WTC11 (cell line): ENCODE measurements at regions not wholly inside any gene's neighbourhood (a gene's known extent, or its start where the extent isn't known, plus 50 kb on each side); places are given as distances from the start of the nearest gene placed in this dataset.

ENCODE experiments used
- ATAC-seq: fragments of 200-7000 bp; cut with Tn5 transposase; 2 replicates; pipeline ENCODE4 v1.10.0; 2021; ENCODE audit warnings: mild to moderate bottlenecking, moderate library complexity
- CTCF ChIA-PET: fragments of 300-600 bp; sonication (Branson Sonifier 250); formaldehyde crosslinking; loops from one replicate; lab custom pipeline; 2021; ENCODE audit warnings: antibody characterized with exemption; lab: Charles Lee
- POLR2A ChIA-PET: fragments of 350-600 bp; sonication (Branson Sonifier 250); formaldehyde crosslinking; loops from one replicate; lab custom pipeline; 2021; ENCODE audit warnings: antibody characterized with exemption; lab: Charles Lee
- DNase-seq: peaks from one replicate; pipeline ENCODE4 v3.0.0; 2021; ENCODE audit warnings: low spot score
- H3K27ac Mint-ChIP-seq: 2 replicates; pipeline ENCODE4 v1.8.0; 2021; ENCODE audit warnings: mixed read lengths
- H3K27me3 Mint-ChIP-seq: 2 replicates; pipeline ENCODE4 v1.8.0; 2021; ENCODE audit warnings: low read depth, mild to moderate bottlenecking, moderate library complexity, mixed read lengths
- H3K36me3 Mint-ChIP-seq: 2 replicates; pipeline ENCODE4 v1.8.0; 2021; ENCODE audit warnings: mixed read lengths
- H3K4me1 Mint-ChIP-seq: 2 replicates; pipeline ENCODE4 v1.8.0; 2022; ENCODE audit warnings: mixed read lengths
- H3K4me3 Mint-ChIP-seq: 2 replicates; pipeline ENCODE4 v1.8.0; 2021; ENCODE audit warnings: mild to moderate bottlenecking, moderate library complexity, mixed read lengths
- H3K9me3 Mint-ChIP-seq: 2 replicates; pipeline ENCODE4 v1.8.0; 2021; ENCODE audit warnings: mixed read lengths
- AFF4 ChIP-seq: sonication (generic); formaldehyde crosslinking; IDR thresholded peaks from 2 replicates; pipeline ENCODE4 v1.8.1; 2023; ENCODE audit warnings: mild to moderate bottlenecking, missing genetic modification reagents, borderline replicate concordance
- CBFB ChIP-seq: sonication (generic); formaldehyde crosslinking; IDR thresholded peaks from 2 replicates; pipeline ENCODE4 v1.8.1; 2022; ENCODE audit warnings: mild to moderate bottlenecking, low read depth, missing genetic modification reagents
- CREM ChIP-seq: sonication (generic); formaldehyde crosslinking; IDR thresholded peaks from 2 replicates; pipeline ENCODE4 v1.8.1; 2022; ENCODE audit warnings: mild to moderate bottlenecking, missing genetic modification reagents, moderate library complexity
- E2F4 ChIP-seq: sonication (generic); formaldehyde crosslinking; IDR thresholded peaks from 2 replicates; pipeline ENCODE4 v1.8.1; 2022; ENCODE audit warnings: low read depth, mild to moderate bottlenecking, moderate library complexity, missing genetic modification reagents, borderline replicate concordance
- E2F5 ChIP-seq: sonication (generic); formaldehyde crosslinking; IDR thresholded peaks from 2 replicates; pipeline ENCODE4 v1.8.1; 2022; ENCODE audit warnings: mild to moderate bottlenecking, moderate library complexity, missing genetic modification reagents
- EMX1 ChIP-seq: fragments of 250-450 bp; sonication (Bioruptor Pico); IDR thresholded peaks from 2 replicates; pipeline ENCODE4 v1.8.0; 2021; ENCODE audit warnings: mild to moderate bottlenecking
- ETV6 ChIP-seq: sonication (generic); formaldehyde crosslinking; IDR thresholded peaks from 2 replicates; pipeline ENCODE4 v1.8.1; 2022; ENCODE audit warnings: mild to moderate bottlenecking, missing genetic modification reagents
- GABPB1 ChIP-seq: sonication (generic); formaldehyde crosslinking; IDR thresholded peaks from 2 replicates; pipeline ENCODE4 v1.8.1; 2023; ENCODE audit warnings: mild to moderate bottlenecking, missing genetic modification reagents
- GRHL2 ChIP-seq: fragments of 250-450 bp; sonication (Bioruptor Pico); IDR thresholded peaks from 2 replicates; pipeline ENCODE4 v1.8.0; 2022; ENCODE audit warnings: mild to moderate bottlenecking, moderate library complexity; ENCODE audit not compliant: insufficient replicate concordance, severe bottlenecking
- JUN ChIP-seq: sonication (generic); formaldehyde crosslinking; IDR thresholded peaks from 2 replicates; pipeline ENCODE4 v1.8.0; 2023; ENCODE audit warnings: mild to moderate bottlenecking, missing genetic modification reagents
- RORB ChIP-seq: fragments of 250-450 bp; sonication (Bioruptor Pico); IDR thresholded peaks from 2 replicates; pipeline ENCODE4 v1.9.0; 2021; ENCODE audit warnings: mild to moderate bottlenecking
- STAT6 ChIP-seq: sonication (generic); formaldehyde crosslinking; conservative IDR thresholded peaks from 2 replicates; pipeline ENCODE4 v1.8.1; 2023; ENCODE audit warnings: mild to moderate bottlenecking, low read depth, missing genetic modification reagents, moderate library complexity
- USF1 ChIP-seq: sonication (generic); formaldehyde crosslinking; IDR thresholded peaks from 2 replicates; pipeline ENCODE4 v1.8.0; 2022; ENCODE audit warnings: mild to moderate bottlenecking, missing genetic modification reagents
- ZBTB43 ChIP-seq: sonication (generic); formaldehyde crosslinking; IDR thresholded peaks from 2 replicates; pipeline ENCODE4 v1.8.1; 2023; ENCODE audit warnings: mild to moderate bottlenecking, missing genetic modification reagents
- ZMAT4 ChIP-seq: fragments of 250-450 bp; sonication (Bioruptor Pico); IDR thresholded peaks from 2 replicates; pipeline ENCODE4 v1.9.0; 2021; ENCODE audit warnings: mild to moderate bottlenecking
- ZNF396 ChIP-seq: fragments of 250-450 bp; sonication (Bioruptor Pico); IDR thresholded peaks from 2 replicates; pipeline ENCODE4 v1.8.0; 2021; ENCODE audit warnings: mild to moderate bottlenecking, moderate library complexity, borderline replicate concordance
- ZNF425 ChIP-seq: fragments of 250-450 bp; sonication (Bioruptor Pico); conservative IDR thresholded peaks from 2 replicates; pipeline ENCODE4 v1.9.0; 2021; ENCODE audit warnings: mild to moderate bottlenecking
- ZNF671 ChIP-seq: fragments of 250-450 bp; sonication (Bioruptor Pico); IDR thresholded peaks from 2 replicates; pipeline ENCODE4 v1.8.0; 2021; ENCODE audit warnings: mild to moderate bottlenecking

- TF ChIP-seq ZNF396 (CRISPR knock-in tag): no peak
- no peak for TF ChIP-seq JUN (CRISPR knock-in tag)
- TF ChIP-seq ZBTB43: no peak
- no peak for TF ChIP-seq RORB (CRISPR knock-in tag)
- TF ChIP-seq AFF4 (CRISPR knock-in tag): no peak
- TF ChIP-seq CREM: no peak
- no peak for TF ChIP-seq ZNF671 (CRISPR knock-in tag)
- no peak for TF ChIP-seq CBFB (CRISPR knock-in tag)
- TF ChIP-seq USF1 (CRISPR knock-in tag): no peak
- no peak for TF ChIP-seq GABPB1 (CRISPR knock-in tag)
- TF ChIP-seq E2F4: no peak
- TF ChIP-seq ETV6 (CRISPR knock-in tag): no peak
Measured at GRCh38 chr5:39569857-39570256, 145.1 kb upstream of the DAB2 start (continued).

GRCh38 chr5:39566891-39567290 is 142.1 kb upstream of the DAB2 start:
- TF ChIP-seq ZNF425 (CRISPR knock-in tag): no peak
- TF ChIP-seq STAT6: no peak
- TF ChIP-seq E2F5 (CRISPR knock-in tag): no peak
- no peak for TF ChIP-seq EMX1 (CRISPR knock-in tag)
- TF ChIP-seq ZMAT4 (CRISPR knock-in tag): no peak
- no peak for TF ChIP-seq GRHL2 (CRISPR knock-in tag)
- TF ChIP-seq, all 79 proteins: peak for 0
- Mint-ChIP-seq H3K4me3 (no peak overlapping the region), H3K4me1 (peaks cover 10% of the 10 kb centered on the region), H3K27me3 (no peaks in the 10 kb centered on the region), H3K27ac (no peak overlapping the region), H3K9me3 (no peaks in the 10 kb centered on the region), H3K36me3 (no peaks in the 10 kb centered on the region)
- ATAC-seq: no peak
- ChIA-PET CTCF (interaction anchor here (0.6 to 1.3 kb wide), 2 partner anchors 191 to 419 kb away, joined by 3 to 9 read pairs; no protein-coding TSS in a partner anchor), POLR2A (no interaction called here)
- DNase-seq: no peak
